KMS-11 (cell line): ENCODE measurements at regions not wholly inside any gene's neighbourhood (a gene's known extent, or its start where the extent isn't known, plus 50 kb on each side); places are given as distances from the start of the nearest gene placed in this dataset.
"Not testable (repeated sequence)": the region's sequence is repeated elsewhere in the genome, so short reads cannot be mapped to it uniquely, and the experiment has no call there.

Experiments
- H2AFZ ChIP-seq: fragments of 200-600 bp; sonication (generic); 2 replicates; pipeline ENCODE4 v1.6.1; 2016; ENCODE audit warnings: antibody characterized with exemption, mixed run types, low read depth
- H3K27ac ChIP-seq: fragments of 200-600 bp; sonication (generic); 2 replicates; pipeline ENCODE4 v1.6.1; 2016; ENCODE audit warnings: mild to moderate bottlenecking, mixed run types
- H3K27me3 ChIP-seq: fragments of 200-600 bp; sonication (generic); 2 replicates; pipeline ENCODE4 v1.6.1; 2017; ENCODE audit warnings: mild to moderate bottlenecking, low read depth, mixed run types, moderate library complexity; ENCODE audit not compliant: insufficient read depth
- H3K36me3 ChIP-seq: fragments of 200-600 bp; sonication (generic); 2 replicates; pipeline ENCODE4 v1.6.1; 2017; ENCODE audit warnings: mild to moderate bottlenecking, mixed run types; ENCODE audit not compliant: insufficient read depth
- H3K4me1 ChIP-seq: fragments of 200-600 bp; sonication (generic); 2 replicates; pipeline ENCODE4 v1.6.1; 2016; ENCODE audit warnings: mild to moderate bottlenecking, low read depth, mixed run types; ENCODE audit not compliant: poor library complexity, severe bottlenecking
- H3K4me2 ChIP-seq: fragments of 200-600 bp; sonication (generic); 2 replicates; pipeline ENCODE4 v1.7.0; 2016; ENCODE audit warnings: mild to moderate bottlenecking, mixed run types
- H3K4me3 ChIP-seq: fragments of 200-600 bp; sonication (generic); IDR thresholded peaks from 2 replicates; pipeline ENCODE4 v1.6.1; 2017; ENCODE audit warnings: low read depth, low read length, mixed read lengths; ENCODE audit not compliant: insufficient read depth
- H3K79me2 ChIP-seq: fragments of 200-600 bp; sonication (generic); 2 replicates; pipeline ENCODE4 v1.6.1; 2016; ENCODE audit warnings: low read depth, mixed run types; ENCODE audit not compliant: insufficient read depth
- H3K9ac ChIP-seq: fragments of 200-600 bp; sonication (generic); 2 replicates; pipeline ENCODE4 v1.6.1; 2016; ENCODE audit warnings: mild to moderate bottlenecking, mixed run types
- H4K20me1 ChIP-seq: fragments of 200-600 bp; sonication (generic); 2 replicates; pipeline ENCODE4 v1.6.1; 2016; ENCODE audit warnings: mild to moderate bottlenecking, mixed run types; ENCODE audit not compliant: insufficient read depth
- TF ChIP-seq, protein P1 (sequence below): fragments of 200-600 bp; sonication (generic); conservative IDR thresholded peaks from 2 replicates; pipeline ENCODE4 v1.6.1; 2017; ENCODE audit warnings: low read depth, mild to moderate bottlenecking, antibody characterized with exemption, low read length, moderate library complexity, mixed read lengths

DNA sequence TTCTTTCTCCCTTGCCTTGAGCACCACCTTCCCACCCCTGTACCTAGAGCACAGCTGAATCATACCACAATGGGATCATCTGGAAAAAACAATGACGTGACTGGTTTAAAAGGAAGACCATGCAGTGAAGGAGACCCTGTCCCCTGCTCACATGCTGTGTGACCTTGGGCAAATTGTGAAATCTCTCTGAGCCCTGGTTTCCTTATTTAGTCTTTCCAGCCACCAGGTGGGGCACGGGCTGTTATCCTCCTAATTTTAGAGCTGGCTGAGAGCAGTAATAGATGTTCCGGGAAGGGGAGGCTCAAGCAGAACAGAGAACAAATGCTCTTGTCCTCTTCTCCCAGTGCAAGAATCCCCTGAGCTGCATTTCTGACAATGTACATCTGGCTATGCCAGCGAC lies 198.3 kb downstream of the RPS24 start:
- no peaks in the 10 kb centered on the region for H3K79me2 ChIP-seq
- H3K36me3 ChIP-seq: no peaks in the 10 kb centered on the region
- H2AFZ ChIP-seq: no peak overlapping the region
- H3K4me1 ChIP-seq: no peaks in the 10 kb centered on the region
- no peak overlapping the region for H3K4me2 ChIP-seq
- no peak overlapping the region for H3K4me3 ChIP-seq
- TF ChIP-seq, protein P1, sequence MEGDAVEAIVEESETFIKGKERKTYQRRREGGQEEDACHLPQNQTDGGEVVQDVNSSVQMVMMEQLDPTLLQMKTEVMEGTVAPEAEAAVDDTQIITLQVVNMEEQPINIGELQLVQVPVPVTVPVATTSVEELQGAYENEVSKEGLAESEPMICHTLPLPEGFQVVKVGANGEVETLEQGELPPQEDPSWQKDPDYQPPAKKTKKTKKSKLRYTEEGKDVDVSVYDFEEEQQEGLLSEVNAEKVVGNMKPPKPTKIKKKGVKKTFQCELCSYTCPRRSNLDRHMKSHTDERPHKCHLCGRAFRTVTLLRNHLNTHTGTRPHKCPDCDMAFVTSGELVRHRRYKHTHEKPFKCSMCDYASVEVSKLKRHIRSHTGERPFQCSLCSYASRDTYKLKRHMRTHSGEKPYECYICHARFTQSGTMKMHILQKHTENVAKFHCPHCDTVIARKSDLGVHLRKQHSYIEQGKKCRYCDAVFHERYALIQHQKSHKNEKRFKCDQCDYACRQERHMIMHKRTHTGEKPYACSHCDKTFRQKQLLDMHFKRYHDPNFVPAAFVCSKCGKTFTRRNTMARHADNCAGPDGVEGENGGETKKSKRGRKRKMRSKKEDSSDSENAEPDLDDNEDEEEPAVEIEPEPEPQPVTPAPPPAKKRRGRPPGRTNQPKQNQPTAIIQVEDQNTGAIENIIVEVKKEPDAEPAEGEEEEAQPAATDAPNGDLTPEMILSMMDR: no peak
- no peaks in the 10 kb centered on the region for H3K27me3 ChIP-seq
- H3K27ac ChIP-seq: no peak overlapping the region
- H4K20me1 ChIP-seq: no peaks in the 10 kb centered on the region
- no peak overlapping the region for H3K9ac ChIP-seq

GRCh38 chr10:78236416-78237015 lies 202.9 kb downstream of the RPS24 start:
- H4K20me1 ChIP-seq: no peaks in the 10 kb centered on the region
- no peaks in the 10 kb centered on the region for H3K27me3 ChIP-seq
- H3K4me3 ChIP-seq: no peak overlapping the region
- no peaks in the 10 kb centered on the region for H3K36me3 ChIP-seq
- H3K9ac ChIP-seq: no peak overlapping the region
- H3K27ac ChIP-seq: no peak overlapping the region
- no peaks in the 10 kb centered on the region for H3K79me2 ChIP-seq
- H2AFZ ChIP-seq: no peak overlapping the region
- H3K4me1 ChIP-seq: no peaks in the 10 kb centered on the region
- no peak overlapping the region for H3K4me2 ChIP-seq
- TF ChIP-seq, protein P1: no peak

GRCh38 chr10:78237951-78238350 lies 204.3 kb downstream of the RPS24 start:
- H3K79me2 ChIP-seq, H4K20me1 ChIP-seq, H3K4me1 ChIP-seq, H3K36me3 ChIP-seq, H3K4me3 ChIP-seq, H2AFZ ChIP-seq, H3K27me3 ChIP-seq, H3K27ac ChIP-seq, H3K9ac ChIP-seq, H3K4me2 ChIP-seq: not testable (repeated sequence)

DNA sequence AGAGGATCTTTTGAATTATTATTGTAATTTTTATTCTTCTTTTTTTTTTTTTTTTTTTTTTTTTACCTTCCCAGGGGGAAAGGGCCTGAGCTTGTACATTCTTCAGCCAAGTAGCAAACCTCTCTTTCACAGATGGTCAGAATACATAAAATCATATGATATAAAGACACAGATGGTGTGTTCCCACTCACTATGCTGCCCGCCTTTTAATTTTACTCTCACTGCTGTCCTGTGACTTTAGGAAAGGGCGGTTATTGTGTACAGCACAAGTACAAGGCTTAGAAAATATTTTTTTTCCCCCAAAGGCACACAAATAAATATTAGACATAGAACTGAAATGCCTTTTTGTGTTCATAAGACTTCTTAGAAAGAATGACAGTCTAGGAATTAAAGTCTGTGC lies 213.6 kb downstream of the RPS24 start:
- no peaks in the 10 kb centered on the region for H3K36me3 ChIP-seq
- no peak overlapping the region for H3K4me3 ChIP-seq
- H3K27ac ChIP-seq: no peak overlapping the region
- H3K27me3 ChIP-seq: no peaks in the 10 kb centered on the region
- TF ChIP-seq, protein P1: no peak
- no peak overlapping the region for H2AFZ ChIP-seq
- no peak overlapping the region for H3K4me2 ChIP-seq
- no peaks in the 10 kb centered on the region for H4K20me1 ChIP-seq
- no peaks in the 10 kb centered on the region for H3K4me1 ChIP-seq
- no peaks in the 10 kb centered on the region for H3K79me2 ChIP-seq
- H3K9ac ChIP-seq: no peak overlapping the region

GRCh38 chr10:78247821-78248220 lies 214.2 kb downstream of the RPS24 start:
- Histone ChIP-seq H3K27me3 (no peaks in the 10 kb centered on the region), H3K79me2 (no peaks in the 10 kb centered on the region), H3K36me3 (no peaks in the 10 kb centered on the region), H2AFZ (no peak overlapping the region), H3K9ac (no peak overlapping the region), H3K4me1 (no peaks in the 10 kb centered on the region), H4K20me1 (no peaks in the 10 kb centered on the region), H3K27ac (no peak overlapping the region), H3K4me3 (no peak overlapping the region), H3K4me2 (no peak overlapping the region)
- TF ChIP-seq, protein P1: no peak
